ENCODE measurements at regions not wholly inside any gene's neighbourhood (a gene's known extent, or its start where the extent isn't known, plus 50 kb on each side); places are given as distances from the start of the nearest gene placed in this dataset.

- no peaks in the 10 kb centered on the region for H3K9me3 ChIP-seq (ENCODE audit: control insufficient read depth in 2 of 2, insufficient read depth in 1 of 2, low read length in 1 of 2)
- WGBS, result 95% methylated on average over 1 of the region's 1 CpG
Measured at GRCh38 chr2:204298404-204298803, 246.9 kb upstream of the PARD3B start.

DNA sequence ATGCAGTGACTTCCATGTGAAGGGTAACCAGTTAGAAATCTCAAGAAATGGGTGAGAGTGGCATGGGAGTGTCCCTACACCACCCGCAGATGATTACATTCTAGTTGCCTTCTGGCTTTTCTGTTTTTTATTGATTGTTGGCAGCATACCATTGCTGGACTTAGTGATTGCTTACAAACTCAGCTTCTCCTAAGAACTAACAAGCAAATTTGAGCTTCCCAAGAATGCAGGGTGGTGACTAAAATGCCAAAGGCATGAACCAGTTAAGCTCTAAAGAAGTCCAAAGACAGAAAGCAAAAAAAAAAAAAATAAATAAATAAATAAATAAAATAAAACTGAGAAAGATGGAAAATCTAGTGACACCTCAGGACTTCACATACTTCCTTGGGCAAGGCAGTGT lies 245.5 kb upstream of the PARD3B start:
- Histone ChIP-seq H3K27me3 (ENCODE audit: control insufficient read depth in 2 of 2, insufficient read depth in 1 of 2, low read length in 1 of 2) (no peaks in the 10 kb centered on the region), H3K4me1 (ENCODE audit: control insufficient read depth in 2 of 2, insufficient read depth in 2 of 2, low read length in 2 of 2) (no peaks in the 10 kb centered on the region), H3K4me3 (ENCODE audit: low read length in 2 of 2) (no peak overlapping the region), H3K36me3 (ENCODE audit: control insufficient read depth in 2 of 2, insufficient read depth in 2 of 2, low read length in 1 of 2) (no peaks in the 10 kb centered on the region), H3K27ac (ENCODE audit: low read depth in 1 of 2, low read length in 1 of 2) (no peak overlapping the region), H3K9me3 (ENCODE audit: control insufficient read depth in 2 of 2, insufficient read depth in 1 of 2, low read length in 1 of 2) (no peaks in the 10 kb centered on the region)
- DNase-seq (ENCODE audit: low read depth in 6 of 9, low spot score in 9 of 9), result no peak
- WGBS, result 94% methylated on average over 1 of the region's 1 CpG

More at GRCh38 chr2:204298404-204298803, 246.9 kb upstream of the PARD3B start:
- Histone ChIP-seq H3K27ac (ENCODE audit: low read depth in 1 of 2, low read length in 1 of 2) (no peak overlapping the region), H3K27me3 (ENCODE audit: control insufficient read depth in 2 of 2, insufficient read depth in 1 of 2, low read length in 1 of 2) (no peaks in the 10 kb centered on the region), H3K4me3 (ENCODE audit: low read length in 2 of 2) (no peak overlapping the region), H3K36me3 (ENCODE audit: control insufficient read depth in 2 of 2, insufficient read depth in 2 of 2, low read length in 1 of 2) (no peaks in the 10 kb centered on the region), H3K4me1 (ENCODE audit: control insufficient read depth in 2 of 2, insufficient read depth in 2 of 2, low read length in 2 of 2) (no peaks in the 10 kb centered on the region)
- DNase-seq (ENCODE audit: low read depth in 6 of 9, low spot score in 9 of 9), result no peak

GRCh38 chr2:204306667-204307066 lies 238.6 kb upstream of the PARD3B start:
- Histone ChIP-seq H3K27me3 (ENCODE audit: control insufficient read depth in 2 of 2, insufficient read depth in 1 of 2, low read length in 1 of 2) (no peaks in the 10 kb centered on the region), H3K36me3 (ENCODE audit: control insufficient read depth in 2 of 2, insufficient read depth in 2 of 2, low read length in 1 of 2) (no peaks in the 10 kb centered on the region), H3K4me1 (ENCODE audit: control insufficient read depth in 2 of 2, insufficient read depth in 2 of 2, low read length in 2 of 2) (no peaks in the 10 kb centered on the region), H3K27ac (ENCODE audit: low read depth in 1 of 2, low read length in 1 of 2) (no peak overlapping the region), H3K4me3 (ENCODE audit: low read length in 2 of 2) (no peak overlapping the region), H3K9me3 (ENCODE audit: control insufficient read depth in 2 of 2, insufficient read depth in 1 of 2, low read length in 1 of 2) (no peaks in the 10 kb centered on the region)
- no peak for DNase-seq (ENCODE audit: low read depth in 6 of 9, low spot score in 9 of 9)
- 97% methylated on average over 4 of the region's 4 CpGs for WGBS

- no peaks in the 10 kb centered on the region for H3K9me3 ChIP-seq (ENCODE audit: control insufficient read depth in 2 of 2, insufficient read depth in 1 of 2, low read length in 1 of 2)
- no peaks in the 10 kb centered on the region for H3K4me1 ChIP-seq (ENCODE audit: control insufficient read depth in 2 of 2, insufficient read depth in 2 of 2, low read length in 2 of 2)
- no peaks in the 10 kb centered on the region for H3K27me3 ChIP-seq (ENCODE audit: control insufficient read depth in 2 of 2, insufficient read depth in 1 of 2, low read length in 1 of 2)
- no peak overlapping the region for H3K27ac ChIP-seq (ENCODE audit: low read depth in 1 of 2, low read length in 1 of 2)
- 92% methylated on average over 8 of the region's 8 CpGs for WGBS
- no peak overlapping the region for H3K4me3 ChIP-seq (ENCODE audit: low read length in 2 of 2)
- H3K36me3 ChIP-seq (ENCODE audit: control insufficient read depth in 2 of 2, insufficient read depth in 2 of 2, low read length in 1 of 2), result no peaks in the 10 kb centered on the region
- DNase-seq (ENCODE audit: low read depth in 6 of 9, low spot score in 9 of 9), result no peak
Measured at GRCh38 chr2:204312105-204312504, 233.2 kb upstream of the PARD3B start.

- WGBS, result 91% methylated on average over 1 of the region's 1 CpG
- Histone ChIP-seq H3K4me3 (ENCODE audit: low read length in 2 of 2) (no peak overlapping the region), H3K27ac (ENCODE audit: low read depth in 1 of 2, low read length in 1 of 2) (no peak overlapping the region)
Measured at GRCh38 chr2:204313256-204313655, 232.0 kb upstream of the PARD3B start.

GRCh38 chr2:204315236-204315662 lies 230.0 kb upstream of the PARD3B start:
- DNase-seq (ENCODE audit: low read depth in 6 of 9, low spot score in 9 of 9), result no peak
- WGBS, result 70% methylated on average over 13 of the region's 13 CpGs
- H3K27ac ChIP-seq (ENCODE audit: low read depth in 1 of 2, low read length in 1 of 2), result no peak overlapping the region
- H3K4me3 ChIP-seq (ENCODE audit: low read length in 2 of 2), result no peak overlapping the region
- no peaks in the 10 kb centered on the region for H3K27me3 ChIP-seq (ENCODE audit: control insufficient read depth in 2 of 2, insufficient read depth in 1 of 2, low read length in 1 of 2)
- no peaks in the 10 kb centered on the region for H3K36me3 ChIP-seq (ENCODE audit: control insufficient read depth in 2 of 2, insufficient read depth in 2 of 2, low read length in 1 of 2)
- no peaks in the 10 kb centered on the region for H3K4me1 ChIP-seq (ENCODE audit: control insufficient read depth in 2 of 2, insufficient read depth in 2 of 2, low read length in 2 of 2)
- no peaks in the 10 kb centered on the region for H3K9me3 ChIP-seq (ENCODE audit: control insufficient read depth in 2 of 2, insufficient read depth in 1 of 2, low read length in 1 of 2)

More at GRCh38 chr2:204313256-204313655, 232.0 kb upstream of the PARD3B start:
- H3K36me3 ChIP-seq (ENCODE audit: control insufficient read depth in 2 of 2, insufficient read depth in 2 of 2, low read length in 1 of 2), result no peaks in the 10 kb centered on the region
- H3K9me3 ChIP-seq (ENCODE audit: control insufficient read depth in 2 of 2, insufficient read depth in 1 of 2, low read length in 1 of 2), result no peaks in the 10 kb centered on the region
- no peaks in the 10 kb centered on the region for H3K4me1 ChIP-seq (ENCODE audit: control insufficient read depth in 2 of 2, insufficient read depth in 2 of 2, low read length in 2 of 2)
- DNase-seq (ENCODE audit: low read depth in 6 of 9, low spot score in 9 of 9), result no peak
- H3K27me3 ChIP-seq (ENCODE audit: control insufficient read depth in 2 of 2, insufficient read depth in 1 of 2, low read length in 1 of 2), result no peaks in the 10 kb centered on the region

- Histone ChIP-seq H3K4me3 (ENCODE audit: low read length in 2 of 2) (no peak overlapping the region), H3K4me1 (ENCODE audit: control insufficient read depth in 2 of 2, insufficient read depth in 2 of 2, low read length in 2 of 2) (no peaks in the 10 kb centered on the region), H3K27me3 (ENCODE audit: control insufficient read depth in 2 of 2, insufficient read depth in 1 of 2, low read length in 1 of 2) (no peaks in the 10 kb centered on the region), H3K9me3 (ENCODE audit: control insufficient read depth in 2 of 2, insufficient read depth in 1 of 2, low read length in 1 of 2) (no peaks in the 10 kb centered on the region), H3K36me3 (ENCODE audit: control insufficient read depth in 2 of 2, insufficient read depth in 2 of 2, low read length in 1 of 2) (no peaks in the 10 kb centered on the region), H3K27ac (ENCODE audit: low read depth in 1 of 2, low read length in 1 of 2) (no peak overlapping the region)
- no peak for DNase-seq (ENCODE audit: low read depth in 6 of 9, low spot score in 9 of 9)
- WGBS, result 96% methylated on average over 5 of the region's 5 CpGs
Measured at GRCh38 chr2:204317640-204318039, 227.6 kb upstream of the PARD3B start.

DNA sequence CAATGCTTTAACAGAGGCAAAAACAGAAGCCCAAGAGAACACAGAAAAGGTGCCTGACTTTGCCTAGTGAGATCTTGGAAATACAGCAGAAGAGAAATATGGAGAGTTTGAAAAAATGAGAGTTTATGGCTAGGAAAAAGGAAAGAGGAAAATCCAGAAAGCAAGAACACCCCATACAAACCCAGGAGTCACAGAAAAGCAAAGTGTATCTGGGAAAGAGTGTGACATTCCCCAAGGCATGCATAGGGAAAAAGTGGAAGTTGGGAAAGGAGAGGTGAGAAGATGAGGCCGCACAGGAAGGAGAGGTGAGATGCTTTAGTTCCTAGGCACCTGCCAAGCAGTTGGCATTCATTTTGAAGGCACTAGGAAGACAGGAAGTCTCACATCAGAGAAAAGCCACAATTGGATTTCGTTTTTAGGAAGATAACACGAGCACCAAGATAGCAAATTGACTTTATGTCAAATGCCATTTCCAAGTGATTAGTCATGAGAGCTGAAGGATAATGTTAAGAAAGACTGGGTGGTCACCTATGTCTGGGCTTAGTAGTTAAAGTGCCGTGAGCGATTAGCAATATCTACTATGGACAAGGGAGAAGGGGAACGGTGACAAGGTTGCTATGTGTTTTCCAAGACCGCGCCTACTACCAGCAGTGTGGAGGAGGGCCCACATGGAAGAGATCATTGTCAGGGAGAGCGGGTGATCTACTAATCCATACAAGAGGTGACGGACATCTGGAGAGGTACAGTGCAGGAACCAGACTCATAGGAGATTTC lies 224.1 kb upstream of the PARD3B start:
- Histone ChIP-seq H3K36me3 (ENCODE audit: control insufficient read depth in 2 of 2, insufficient read depth in 2 of 2, low read length in 1 of 2) (no peaks in the 10 kb centered on the region), H3K9me3 (ENCODE audit: control insufficient read depth in 2 of 2, insufficient read depth in 1 of 2, low read length in 1 of 2) (no peaks in the 10 kb centered on the region), H3K27ac (ENCODE audit: low read depth in 1 of 2, low read length in 1 of 2) (no peak overlapping the region), H3K27me3 (ENCODE audit: control insufficient read depth in 2 of 2, insufficient read depth in 1 of 2, low read length in 1 of 2) (no peaks in the 10 kb centered on the region), H3K4me1 (ENCODE audit: control insufficient read depth in 2 of 2, insufficient read depth in 2 of 2, low read length in 2 of 2) (no peaks in the 10 kb centered on the region), H3K4me3 (ENCODE audit: low read length in 2 of 2) (no peak overlapping the region)
- 85% methylated on average over 10 of the region's 10 CpGs for WGBS
- no peak for DNase-seq (ENCODE audit: low read depth in 6 of 9, low spot score in 9 of 9)

DNA sequence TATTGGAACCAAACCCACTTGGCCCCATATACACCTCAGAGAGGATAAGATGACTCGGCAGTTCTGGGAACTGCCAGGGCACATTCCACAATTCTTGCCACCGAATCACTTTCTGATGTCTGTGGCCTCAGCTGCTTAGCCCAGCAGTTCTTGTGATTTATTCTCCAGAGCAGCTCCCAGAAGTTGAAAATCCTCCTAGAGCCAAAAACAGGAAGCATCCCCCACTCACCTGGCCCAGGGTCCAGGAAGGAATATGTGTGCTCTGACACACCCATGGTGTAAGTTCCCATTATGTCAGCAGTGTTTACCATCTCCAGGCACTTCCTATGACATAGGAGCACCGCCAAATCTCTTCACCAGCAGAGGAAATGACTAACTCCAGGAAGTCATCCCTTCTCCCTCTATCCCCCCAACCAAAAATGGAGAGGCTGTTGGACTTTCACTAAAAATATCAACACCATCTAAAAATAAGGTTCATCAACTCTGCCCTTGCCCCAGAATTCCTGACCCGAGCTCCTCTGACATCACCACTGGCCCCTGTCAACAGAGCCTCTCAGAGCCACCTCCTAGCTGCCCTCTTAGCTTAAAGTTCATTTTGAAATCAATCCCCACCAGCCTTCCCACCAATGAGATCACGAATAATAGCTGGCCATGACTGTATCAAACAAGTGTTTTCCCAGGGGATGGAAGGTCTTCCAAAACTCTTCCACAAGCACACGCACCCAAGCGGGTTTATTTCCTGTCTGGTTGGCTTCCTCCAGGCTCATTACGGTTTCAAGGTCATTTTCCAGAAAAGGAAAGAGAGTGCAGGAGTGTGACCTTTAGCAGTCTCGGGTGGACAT lies 223.1 kb upstream of the PARD3B start:
- Histone ChIP-seq H3K27ac (ENCODE audit: low read depth in 1 of 2, low read length in 1 of 2) (peak overlapping the region in 1 of 2 donors; percentile 19), H3K27me3 (ENCODE audit: control insufficient read depth in 2 of 2, insufficient read depth in 1 of 2, low read length in 1 of 2) (no peaks in the 10 kb centered on the region), H3K4me1 (ENCODE audit: control insufficient read depth in 2 of 2, insufficient read depth in 2 of 2, low read length in 2 of 2) (no peaks in the 10 kb centered on the region), H3K4me3 (ENCODE audit: low read length in 2 of 2) (no peak overlapping the region), H3K9me3 (ENCODE audit: control insufficient read depth in 2 of 2, insufficient read depth in 1 of 2, low read length in 1 of 2) (no peaks in the 10 kb centered on the region), H3K36me3 (ENCODE audit: control insufficient read depth in 2 of 2, insufficient read depth in 2 of 2, low read length in 1 of 2) (no peaks in the 10 kb centered on the region)
- WGBS, result 82% methylated on average over 9 of the region's 9 CpGs
- DNase-seq (ENCODE audit: low read depth in 6 of 9, low spot score in 9 of 9), result no peak

Measured in thymus (tissue), 11 donors.